HCT116 (cell line): ENCODE measurements at regions not wholly inside any gene's neighbourhood (a gene's known extent, or its start where the extent isn't known, plus 50 kb on each side); places are given as distances from the start of the nearest gene placed in this dataset.

Experiments
- ATAC-seq: fragments of 200-7000 bp; cut with Tn5 transposase; 2 replicates; pipeline ENCODE4 v1.9.1; 2020; ENCODE audit warnings: mild to moderate bottlenecking, moderate library complexity
- BruUV-seq: library from RNA; stranded (reverse); fragments of 400-500 nt; replicated peaks from 2 replicates; lab custom pipeline; 2021; lab: Mats Ljungman, UMichigan
- CTCF ChIA-PET: fragments of 300-600 bp; sonication (Branson Sonifier 250); formaldehyde crosslinking; loops from one replicate; lab custom pipeline; 2021; ENCODE audit warnings: antibody characterized with exemption; lab: Charles Lee
- POLR2A ChIA-PET: fragments of 300-600, 350-600 bp; sonication (Branson Sonifier 250); formaldehyde crosslinking; loops from one replicate; lab custom pipeline; 2021; ENCODE audit warnings: antibody characterized with exemption; lab: Charles Lee
- RAD21 ChIA-PET, 2 experiments: fragments of 300-600 bp; sonication (Branson Sonifier 250); formaldehyde crosslinking; loops; one replicate each; lab custom pipeline; 2023; ENCODE audit warnings: low total read pairs in 2 of 2; ENCODE audit not compliant: uncharacterized antibody in 2 of 2, unreplicated experiment in 2 of 2, low non-redundant PET in 1 of 2; lab: Charles Lee
- DNase-seq: peaks from one replicate; pipeline ENCODE4 v3.0.0-alpha.2; 2010; ENCODE audit warnings: low read depth, low spot score
- H2AFZ ChIP-seq: fragments of 200-600 bp; shearing (Covaris generic), sonication (generic); 2 replicates; pipeline ENCODE4 v1.6.1; 2017; ENCODE audit warnings: low read depth, mixed run types, mixed read lengths, antibody characterized with exemption, low read length; ENCODE audit not compliant: poor library complexity, severe bottlenecking
- H3K27ac ChIP-seq: 2 replicates; pipeline ENCODE4 v1.5.1; 2012; ENCODE audit warnings: low read depth, low read length
- H3K27me3 ChIP-seq: fragments of 200-600 bp; sonication (generic); 2 replicates; pipeline ENCODE4 v1.6.1; 2016; ENCODE audit warnings: mixed run types, low read length, mixed read lengths; ENCODE audit not compliant: insufficient read depth
- H3K36me3 ChIP-seq, 2 experiments: fragments of 200-500 bp in 1 of 2; fragments of 200-600 bp in 1 of 2; sonication (Bioruptor generic) in 1 of 2; sonication (generic) in 1 of 2; 2 replicates each; pipeline versions ENCODE4 v1.5.1 to v1.6.1; 2014 to 2016; ENCODE audit warnings: low read length in 2 of 2, inconsistent platforms in 1 of 2, mixed read lengths in 1 of 2, mixed run types in 1 of 2; ENCODE audit not compliant: insufficient read depth in 2 of 2, control insufficient read depth in 1 of 2
- H3K4me1 ChIP-seq, 2 experiments: fragments of 200-600 bp in 1 of 2; sonication (generic) in 1 of 2; 2 replicates each; pipeline versions ENCODE4 v1.5.1 to v1.6.1; 2012 to 2017; ENCODE audit warnings: low read length in 2 of 2, inconsistent platforms in 1 of 2, mild to moderate bottlenecking in 1 of 2, mixed read lengths in 1 of 2, mixed run types in 1 of 2, moderate library complexity in 1 of 2; ENCODE audit not compliant: insufficient read depth in 2 of 2, control insufficient read depth in 1 of 2
- H3K4me2 ChIP-seq: fragments of 200-600 bp; sonication (generic); 2 replicates; pipeline ENCODE4 v1.6.1; 2017; ENCODE audit warnings: mixed run types, low read length, mixed read lengths
- H3K4me3 ChIP-seq, 2 experiments: fragments of 200-600 bp in 1 of 2; sonication (generic) in 1 of 2; replicated peaks in 1 of 2; 2 replicates each; pipeline ENCODE4 v1.5.1; 2011 to 2016; ENCODE audit warnings: low read length in 2 of 2, control low read depth in 1 of 2, low read depth in 1 of 2, mild to moderate bottlenecking in 1 of 2, mixed read lengths in 1 of 2, mixed run types in 1 of 2
- H3K79me2 ChIP-seq: fragments of 200-600 bp; sonication (generic); 2 replicates; pipeline ENCODE4 v1.6.1; 2017; ENCODE audit warnings: mild to moderate bottlenecking, mixed run types, low read length, moderate library complexity, mixed read lengths; ENCODE audit not compliant: insufficient read depth
- H3K9ac ChIP-seq: fragments of 200-600 bp; sonication (generic); 2 replicates; pipeline ENCODE4 v1.6.1; 2016; ENCODE audit warnings: low read length, mixed read lengths
- H3K9me2 ChIP-seq: fragments of 200-600 bp; sonication (generic), shearing (Covaris generic); 2 replicates; pipeline ENCODE4 v1.6.1; 2017; ENCODE audit warnings: mixed run types, mild to moderate bottlenecking, moderate library complexity; ENCODE audit not compliant: insufficient read depth
- H3K9me3 ChIP-seq, 2 experiments: fragments of 200-500 bp in 1 of 2; fragments of 200-600 bp in 1 of 2; sonication (Bioruptor generic) in 1 of 2; sonication (generic) in 1 of 2; 2 replicates each; pipeline ENCODE4 v1.6.1; 2014 to 2017; ENCODE audit warnings: low read length in 2 of 2, mixed read lengths in 2 of 2, inconsistent platforms in 1 of 2, low read depth in 1 of 2, mild to moderate bottlenecking in 1 of 2, mixed run types in 1 of 2, moderate library complexity in 1 of 2; ENCODE audit not compliant: control insufficient read depth in 1 of 2, insufficient read depth in 1 of 2
- H4K20me1 ChIP-seq: fragments of 200-600 bp; sonication (generic), shearing (Covaris generic); 2 replicates; pipeline ENCODE4 v1.6.1; 2017; ENCODE audit warnings: mixed run types, mild to moderate bottlenecking, moderate library complexity; ENCODE audit not compliant: insufficient read depth
- CEBPB ChIP-seq: IDR thresholded peaks from 2 replicates; pipeline ENCODE4 v1.6.1; 2012; ENCODE audit warnings: low read depth
- EZH2phosphoT487 ChIP-seq: fragments of 200-600 bp; IDR thresholded peaks from 2 replicates; pipeline ENCODE4 v1.6.1; 2018; ENCODE audit warnings: antibody characterized with exemption, borderline replicate concordance
- TCF7L2 ChIP-seq: IDR thresholded peaks from 2 replicates; pipeline ENCODE4 v1.7.0; 2011; ENCODE audit warnings: borderline replicate concordance, inconsistent platforms; ENCODE audit not compliant: insufficient read depth, insufficient read length; ENCODE audit errors: extremely low read depth
- YY1 ChIP-seq: IDR thresholded peaks from 2 replicates; pipeline ENCODE4 v1.6.1; 2011; ENCODE audit warnings: low read length, low read depth, moderate library complexity, mild to moderate bottlenecking; ENCODE audit not compliant: insufficient replicate concordance; ENCODE audit errors: extremely low read depth
- ZFX ChIP-seq: fragments of 450-650 bp; IDR thresholded peaks from 2 replicates; pipeline ENCODE4 v1.6.1; 2017
- intact Hi-C: fragments of 100-400 bp; cut with micrococcal nuclease; formaldehyde crosslinking; loops from 2 replicates; pipeline ENCODE4 v1.10.0; 2022
- TF ChIP-seq, protein P1 (sequence below): IDR thresholded peaks from 2 replicates; pipeline ENCODE4 v1.6.1; 2012; ENCODE audit warnings: low read depth
- TF ChIP-seq, protein P2 (sequence below): IDR thresholded peaks from 2 replicates; pipeline ENCODE4 v1.6.1; 2011; ENCODE audit warnings: mild to moderate bottlenecking, low read length, moderate library complexity; ENCODE audit not compliant: insufficient replicate concordance; ENCODE audit errors: extremely low read depth
- TF ChIP-seq, protein P3 (sequence below): IDR thresholded peaks from 2 replicates; pipeline ENCODE4 v1.6.1; 2012
- TF ChIP-seq, protein P4 (sequence below), 3 experiments: fragments of 200-600 bp in 1 of 3; sonication (generic) in 1 of 3; IDR thresholded peaks in 2 of 3; conservative IDR thresholded peaks in 1 of 3; 2 replicates each; pipeline ENCODE4 v1.5.1; 2012 to 2017; ENCODE audit warnings: low read depth in 2 of 3, low read length in 2 of 3, antibody characterized with exemption in 1 of 3, borderline replicate concordance in 1 of 3, control low read depth in 1 of 3, mild to moderate bottlenecking in 1 of 3, mixed read lengths in 1 of 3, mixed run types in 1 of 3, moderate library complexity in 1 of 3; ENCODE audit not compliant: insufficient read depth in 1 of 3

DNA sequence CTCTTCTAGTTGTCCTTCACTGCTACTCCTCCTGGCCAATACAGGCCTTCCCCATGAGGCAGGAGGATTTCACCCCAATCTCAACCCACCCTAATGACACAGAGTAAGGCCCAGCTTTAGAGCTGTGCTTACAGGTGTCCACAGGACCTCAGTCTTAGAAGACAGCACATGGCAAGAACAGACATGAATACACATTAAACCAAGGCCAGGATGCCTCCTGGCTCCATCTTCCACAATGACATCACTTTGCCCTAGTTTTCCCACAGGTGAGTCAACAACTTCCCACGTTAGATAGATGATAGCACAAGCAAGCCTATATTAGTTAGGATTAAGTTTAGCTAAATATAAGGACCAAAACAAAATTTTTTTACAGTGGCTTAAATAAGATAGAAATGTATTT is 63.8 kb upstream of the NOCT start (continued):
- TF ChIP-seq, protein P1, sequence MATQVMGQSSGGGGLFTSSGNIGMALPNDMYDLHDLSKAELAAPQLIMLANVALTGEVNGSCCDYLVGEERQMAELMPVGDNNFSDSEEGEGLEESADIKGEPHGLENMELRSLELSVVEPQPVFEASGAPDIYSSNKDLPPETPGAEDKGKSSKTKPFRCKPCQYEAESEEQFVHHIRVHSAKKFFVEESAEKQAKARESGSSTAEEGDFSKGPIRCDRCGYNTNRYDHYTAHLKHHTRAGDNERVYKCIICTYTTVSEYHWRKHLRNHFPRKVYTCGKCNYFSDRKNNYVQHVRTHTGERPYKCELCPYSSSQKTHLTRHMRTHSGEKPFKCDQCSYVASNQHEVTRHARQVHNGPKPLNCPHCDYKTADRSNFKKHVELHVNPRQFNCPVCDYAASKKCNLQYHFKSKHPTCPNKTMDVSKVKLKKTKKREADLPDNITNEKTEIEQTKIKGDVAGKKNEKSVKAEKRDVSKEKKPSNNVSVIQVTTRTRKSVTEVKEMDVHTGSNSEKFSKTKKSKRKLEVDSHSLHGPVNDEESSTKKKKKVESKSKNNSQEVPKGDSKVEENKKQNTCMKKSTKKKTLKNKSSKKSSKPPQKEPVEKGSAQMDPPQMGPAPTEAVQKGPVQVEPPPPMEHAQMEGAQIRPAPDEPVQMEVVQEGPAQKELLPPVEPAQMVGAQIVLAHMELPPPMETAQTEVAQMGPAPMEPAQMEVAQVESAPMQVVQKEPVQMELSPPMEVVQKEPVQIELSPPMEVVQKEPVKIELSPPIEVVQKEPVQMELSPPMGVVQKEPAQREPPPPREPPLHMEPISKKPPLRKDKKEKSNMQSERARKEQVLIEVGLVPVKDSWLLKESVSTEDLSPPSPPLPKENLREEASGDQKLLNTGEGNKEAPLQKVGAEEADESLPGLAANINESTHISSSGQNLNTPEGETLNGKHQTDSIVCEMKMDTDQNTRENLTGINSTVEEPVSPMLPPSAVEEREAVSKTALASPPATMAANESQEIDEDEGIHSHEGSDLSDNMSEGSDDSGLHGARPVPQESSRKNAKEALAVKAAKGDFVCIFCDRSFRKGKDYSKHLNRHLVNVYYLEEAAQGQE = no peak
- TF ChIP-seq, protein P2, sequence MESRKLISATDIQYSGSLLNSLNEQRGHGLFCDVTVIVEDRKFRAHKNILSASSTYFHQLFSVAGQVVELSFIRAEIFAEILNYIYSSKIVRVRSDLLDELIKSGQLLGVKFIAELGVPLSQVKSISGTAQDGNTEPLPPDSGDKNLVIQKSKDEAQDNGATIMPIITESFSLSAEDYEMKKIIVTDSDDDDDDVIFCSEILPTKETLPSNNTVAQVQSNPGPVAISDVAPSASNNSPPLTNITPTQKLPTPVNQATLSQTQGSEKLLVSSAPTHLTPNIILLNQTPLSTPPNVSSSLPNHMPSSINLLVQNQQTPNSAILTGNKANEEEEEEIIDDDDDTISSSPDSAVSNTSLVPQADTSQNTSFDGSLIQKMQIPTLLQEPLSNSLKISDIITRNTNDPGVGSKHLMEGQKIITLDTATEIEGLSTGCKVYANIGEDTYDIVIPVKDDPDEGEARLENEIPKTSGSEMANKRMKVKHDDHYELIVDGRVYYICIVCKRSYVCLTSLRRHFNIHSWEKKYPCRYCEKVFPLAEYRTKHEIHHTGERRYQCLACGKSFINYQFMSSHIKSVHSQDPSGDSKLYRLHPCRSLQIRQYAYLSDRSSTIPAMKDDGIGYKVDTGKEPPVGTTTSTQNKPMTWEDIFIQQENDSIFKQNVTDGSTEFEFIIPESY = no peak
- TF ChIP-seq CEBPB = no peak
- TF ChIP-seq, all 23 proteins: peak for 0

DNA sequence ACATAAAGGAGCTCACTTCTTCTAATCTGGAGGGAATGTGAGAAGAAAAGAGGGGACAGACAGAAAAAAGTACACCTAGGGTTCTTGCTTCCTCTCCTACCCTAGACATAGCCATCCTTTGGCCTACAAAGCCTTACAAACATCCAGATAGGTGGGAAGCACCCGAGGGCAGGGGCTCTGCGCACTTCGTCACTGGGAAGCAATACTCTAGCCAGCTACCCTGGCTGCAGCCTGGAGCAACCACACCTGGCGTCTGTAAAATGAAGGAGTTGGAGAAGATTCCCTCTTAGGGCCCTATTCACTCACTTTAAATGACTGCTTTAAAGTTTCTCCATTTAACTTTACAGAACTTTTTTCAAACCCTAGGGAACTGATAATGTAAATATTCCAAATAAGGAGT is 65.7 kb upstream of the NOCT start:
- no peaks in the 10 kb centered on the region for H3K79me2 ChIP-seq
- ChIA-PET CTCF (no interaction called here), POLR2A (no interaction called here), RAD21 (no interaction called here)
- no peak for DNase-seq
- no peaks in the 10 kb centered on the region for H4K20me1 ChIP-seq
- no peaks in the 10 kb centered on the region for H3K36me3 ChIP-seq
- no peaks in the 10 kb centered on the region for H3K9me2 ChIP-seq
- H3K4me2 ChIP-seq = no peak overlapping the region
- H2AFZ ChIP-seq = no peak overlapping the region
- intact Hi-C loops = no loop called here
- no peak for ATAC-seq
- H3K9me3 ChIP-seq = no peaks in the 10 kb centered on the region
- peaks cover 0 to 13% of the 10 kb centered on the region in 2 experiments; a peak in 2 of 4 replicates for H3K4me1 ChIP-seq
- TF ChIP-seq EZH2phosphoT487 (no peak), YY1 (no peak), TCF7L2 (no peak), ZFX (no peak)
- TF ChIP-seq, protein P3, sequence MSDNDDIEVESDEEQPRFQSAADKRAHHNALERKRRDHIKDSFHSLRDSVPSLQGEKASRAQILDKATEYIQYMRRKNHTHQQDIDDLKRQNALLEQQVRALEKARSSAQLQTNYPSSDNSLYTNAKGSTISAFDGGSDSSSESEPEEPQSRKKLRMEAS = no peak
- TF ChIP-seq, protein P4, sequence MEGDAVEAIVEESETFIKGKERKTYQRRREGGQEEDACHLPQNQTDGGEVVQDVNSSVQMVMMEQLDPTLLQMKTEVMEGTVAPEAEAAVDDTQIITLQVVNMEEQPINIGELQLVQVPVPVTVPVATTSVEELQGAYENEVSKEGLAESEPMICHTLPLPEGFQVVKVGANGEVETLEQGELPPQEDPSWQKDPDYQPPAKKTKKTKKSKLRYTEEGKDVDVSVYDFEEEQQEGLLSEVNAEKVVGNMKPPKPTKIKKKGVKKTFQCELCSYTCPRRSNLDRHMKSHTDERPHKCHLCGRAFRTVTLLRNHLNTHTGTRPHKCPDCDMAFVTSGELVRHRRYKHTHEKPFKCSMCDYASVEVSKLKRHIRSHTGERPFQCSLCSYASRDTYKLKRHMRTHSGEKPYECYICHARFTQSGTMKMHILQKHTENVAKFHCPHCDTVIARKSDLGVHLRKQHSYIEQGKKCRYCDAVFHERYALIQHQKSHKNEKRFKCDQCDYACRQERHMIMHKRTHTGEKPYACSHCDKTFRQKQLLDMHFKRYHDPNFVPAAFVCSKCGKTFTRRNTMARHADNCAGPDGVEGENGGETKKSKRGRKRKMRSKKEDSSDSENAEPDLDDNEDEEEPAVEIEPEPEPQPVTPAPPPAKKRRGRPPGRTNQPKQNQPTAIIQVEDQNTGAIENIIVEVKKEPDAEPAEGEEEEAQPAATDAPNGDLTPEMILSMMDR (IDR thresholded peaks at IDR 0.05 in 2 of 3, conservative IDR thresholded peaks at IDR 0.05 in 1 of 3; ENCODE audit: borderline replicate concordance in 1 of 3, insufficient read depth in 1 of 3, low read depth in 2 of 3, low read length in 2 of 3) = no peak
- H3K27me3 ChIP-seq = no peaks in the 10 kb centered on the region
- no TSS peak for BruUV-seq
- no peak overlapping the region for H3K4me3 ChIP-seq
- H3K9ac ChIP-seq = no peak overlapping the region
- no peak overlapping the region for H3K27ac ChIP-seq
